GM21717 (cell line): ENCODE measurements at regions not wholly inside any gene's neighbourhood (a gene's known extent, or its start where the extent isn't known, plus 50 kb on each side); places are given as distances from the start of the nearest gene placed in this dataset.
"Not testable (repeated sequence)": the region's sequence is repeated elsewhere in the genome, so short reads cannot be mapped to it uniquely, and the experiment has no call there.

Experiments used
- ATAC-seq: cut with Tn5 transposase; IDR thresholded peaks from one replicate; pipeline ENCODE4 v1.9.1; 2021; ENCODE audit warnings: mild to moderate bottlenecking, moderate library complexity; ENCODE audit not compliant: unreplicated experiment

DNA sequence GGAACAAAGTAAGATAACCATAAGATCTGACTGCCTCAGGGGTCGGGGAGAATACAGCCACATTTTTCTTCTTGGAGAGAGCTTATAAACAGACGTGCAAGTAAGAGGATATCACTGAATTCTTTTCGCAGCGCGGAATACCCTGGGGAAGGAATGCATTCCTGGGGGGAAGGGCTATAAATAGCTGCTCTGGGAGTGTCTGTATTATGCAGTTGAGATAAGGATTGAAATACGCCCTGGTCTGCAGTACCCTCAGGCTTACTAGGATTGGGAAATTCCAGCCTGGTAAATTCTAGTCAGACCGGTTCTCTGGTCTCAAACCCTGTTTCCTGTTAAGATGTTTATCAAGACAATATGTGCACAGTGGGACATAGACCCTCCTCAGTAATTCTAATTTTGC, 1491.7 kb upstream of the RAG2 start:
- no peak for ATAC-seq

DNA sequence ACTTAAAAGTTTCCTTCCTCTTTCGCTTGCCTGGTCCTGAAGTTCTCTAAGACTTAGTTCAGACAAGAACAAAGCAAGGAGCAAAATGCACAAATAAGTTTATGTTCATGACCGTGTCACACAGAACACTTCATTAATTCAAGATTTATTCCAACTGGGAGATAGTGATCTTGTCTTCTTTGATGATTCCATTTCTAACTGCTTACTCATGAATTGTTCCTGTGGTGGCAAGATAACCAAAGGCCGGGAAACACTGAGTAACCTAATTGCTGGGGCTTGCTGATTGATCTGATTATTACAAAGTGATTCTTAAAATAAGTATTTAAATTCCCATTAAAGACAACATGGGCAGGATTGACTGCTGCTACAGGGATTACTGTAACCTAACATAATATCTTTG, 1462.9 kb upstream of the RAG2 start:
- ATAC-seq: no peak

GRCh38 chr11:38060136-38060535, 1462.1 kb upstream of the RAG2 start:
- ATAC-seq: no peak

- ATAC-seq: no peak
Observed at GRCh38 chr11:38046571-38047135, 1448.6 kb upstream of the RAG2 start.

DNA sequence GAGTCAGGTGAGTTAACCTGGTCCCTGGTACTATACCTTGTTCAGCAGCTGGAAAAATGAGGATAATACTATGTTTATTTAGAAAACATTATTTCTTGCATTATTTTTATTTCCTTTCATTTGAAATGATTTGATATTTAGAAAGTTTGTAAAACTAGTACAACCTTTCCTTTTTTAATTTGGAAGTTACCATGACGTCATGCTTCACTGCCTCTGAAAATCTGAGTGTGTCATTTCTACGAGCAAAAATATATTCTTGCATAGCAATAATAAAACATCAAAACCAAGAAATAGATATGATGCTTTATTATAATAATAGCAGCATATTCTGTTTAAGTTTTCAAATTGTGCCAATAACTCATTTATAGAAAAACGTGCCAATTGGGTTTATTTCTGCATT, 1445.0 kb upstream of the RAG2 start:
- ATAC-seq: no peak

GRCh38 chr11:38038777-38039176, 1440.7 kb upstream of the RAG2 start:
- ATAC-seq: no peak

DNA sequence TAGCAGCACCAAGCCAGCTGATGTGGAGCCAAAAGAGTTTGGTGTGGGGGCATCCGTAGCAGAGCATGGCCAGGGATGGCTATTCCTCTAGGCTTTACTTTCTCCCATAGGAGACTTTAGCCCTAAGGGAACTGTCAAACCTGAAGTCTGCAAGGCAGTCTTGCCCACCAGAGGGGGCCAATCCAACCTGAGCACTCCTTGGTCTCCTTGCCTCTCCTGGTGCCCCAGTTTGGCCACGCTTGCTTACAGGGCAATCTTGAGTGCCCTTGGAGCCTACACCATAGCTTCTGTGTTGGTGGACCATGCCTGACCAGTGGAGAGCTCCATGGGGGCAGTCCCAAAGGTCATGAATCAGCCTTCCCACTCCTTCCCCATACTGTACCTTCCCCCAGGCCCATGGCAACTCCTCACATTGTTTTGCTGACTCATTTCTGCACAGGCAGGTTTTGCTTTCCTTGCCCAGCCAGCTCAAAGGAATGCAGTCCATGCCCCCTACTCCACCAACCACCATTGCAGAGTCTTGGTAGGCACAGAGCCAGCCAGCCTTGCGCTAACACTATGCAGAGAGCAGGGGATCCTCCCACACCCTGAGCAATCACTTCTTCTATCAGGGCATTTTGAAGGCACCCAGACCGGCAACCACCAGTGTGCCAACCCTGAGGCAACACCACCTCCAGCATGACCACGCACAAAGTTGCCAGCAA, 1421.2 kb upstream of the RAG2 start:
- no peak for ATAC-seq

DNA sequence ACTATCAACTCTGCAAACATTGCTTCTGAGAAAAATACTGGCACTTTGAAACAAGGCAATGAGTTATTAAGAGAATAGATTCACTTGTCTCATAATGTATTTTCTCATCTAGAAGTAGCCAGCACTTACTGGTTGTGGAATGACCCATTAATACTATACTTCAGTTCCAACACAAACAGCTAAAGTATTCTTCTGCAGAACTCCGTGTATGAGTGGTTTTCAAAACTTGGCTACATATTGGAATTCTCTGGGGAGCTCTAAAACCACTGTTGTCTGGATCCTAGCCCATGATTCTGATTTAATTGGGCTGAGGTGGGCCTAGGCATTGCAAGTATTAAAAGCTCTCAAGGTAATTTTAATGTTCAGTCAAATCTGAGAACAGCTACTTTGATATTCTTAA, 1416.4 kb upstream of the RAG2 start:
- ATAC-seq: no peak

- no peak for ATAC-seq
Observed at GRCh38 chr11:38013157-38013556, 1415.1 kb upstream of the RAG2 start.

DNA sequence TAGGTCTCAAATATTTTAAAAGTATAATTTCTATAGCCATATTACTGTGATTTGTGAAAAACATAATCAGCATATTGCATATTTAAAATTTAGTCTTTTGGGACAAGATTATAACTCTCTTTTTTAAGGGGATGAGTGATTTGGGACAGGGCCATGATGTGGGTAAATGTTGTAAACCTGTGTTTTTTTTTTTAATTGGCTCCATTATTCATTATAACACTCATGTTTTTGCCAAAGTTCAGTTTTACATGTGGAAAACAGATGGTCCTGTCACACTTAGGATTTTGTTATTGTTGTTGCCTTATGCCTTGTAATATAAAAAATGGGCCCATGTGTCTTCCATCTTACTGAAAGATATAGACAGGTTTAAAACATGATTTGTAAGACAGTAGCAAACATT, 1413.5 kb upstream of the RAG2 start:
- no peak for ATAC-seq

- ATAC-seq: no peak
Observed at GRCh38 chr11:38009932-38010331, 1411.9 kb upstream of the RAG2 start.

GRCh38 chr11:38006466-38006865, 1408.4 kb upstream of the RAG2 start:
- ATAC-seq: no peak

DNA sequence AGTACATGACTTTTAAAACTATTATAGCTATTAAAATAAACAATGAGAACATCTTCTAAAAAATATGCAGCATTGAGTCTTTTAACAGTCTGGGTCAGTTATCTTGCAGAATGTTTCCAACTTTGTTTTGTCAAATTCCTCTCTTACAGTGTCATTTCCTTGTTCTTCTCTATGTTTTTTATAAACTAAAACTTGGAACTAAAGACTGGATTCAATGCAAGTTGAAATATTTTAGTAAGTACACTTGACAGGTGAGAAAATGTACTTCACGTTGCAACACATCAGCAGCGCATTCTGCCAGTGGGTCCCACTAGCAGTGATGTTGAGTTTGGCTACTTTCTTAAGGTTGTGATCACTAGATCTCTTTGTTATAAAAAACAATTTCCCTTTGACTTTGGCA, 1407.6 kb upstream of the RAG2 start:
- ATAC-seq: no peak

DNA sequence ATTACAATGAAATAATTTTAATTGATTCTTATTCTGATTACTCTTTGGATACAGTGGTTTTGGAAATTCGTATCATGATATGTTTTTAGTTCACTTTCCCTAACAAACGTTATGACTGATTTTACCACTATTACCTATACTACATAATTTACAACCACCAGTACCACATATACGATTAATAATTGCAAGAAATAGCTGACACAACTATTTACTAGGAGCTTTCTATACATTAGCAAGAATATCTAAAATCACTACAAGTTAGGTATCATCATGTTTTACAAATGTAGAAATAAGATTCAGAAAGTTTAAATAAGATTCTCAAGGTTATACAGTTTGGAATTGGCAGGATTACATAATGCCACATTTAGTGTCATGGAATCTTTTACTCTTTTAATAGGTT, 1401.1 kb upstream of the RAG2 start:
- ATAC-seq: no peak

- ATAC-seq: no peak
Observed at GRCh38 chr11:37995886-37996285, 1397.8 kb upstream of the RAG2 start.

DNA sequence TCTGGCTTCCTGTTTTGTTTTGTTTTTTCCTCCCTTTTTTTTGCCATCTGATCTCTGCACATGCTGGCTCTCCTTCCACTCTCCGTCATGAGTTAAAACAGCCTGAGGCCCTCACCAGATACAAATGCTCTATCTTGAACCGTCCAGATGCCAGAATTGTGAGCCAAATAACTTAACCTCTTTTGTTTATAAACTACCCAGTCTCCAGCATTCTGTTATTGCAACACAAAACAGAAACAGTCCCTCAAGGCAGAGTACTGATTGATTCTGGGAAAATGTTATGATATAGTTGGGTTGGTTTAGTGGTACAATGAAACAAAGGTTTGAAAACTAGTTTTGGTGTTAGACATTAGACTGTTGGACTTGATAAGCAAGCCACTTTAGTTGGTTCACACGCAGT, 1390.0 kb upstream of the RAG2 start:
- ATAC-seq: no peak

DNA sequence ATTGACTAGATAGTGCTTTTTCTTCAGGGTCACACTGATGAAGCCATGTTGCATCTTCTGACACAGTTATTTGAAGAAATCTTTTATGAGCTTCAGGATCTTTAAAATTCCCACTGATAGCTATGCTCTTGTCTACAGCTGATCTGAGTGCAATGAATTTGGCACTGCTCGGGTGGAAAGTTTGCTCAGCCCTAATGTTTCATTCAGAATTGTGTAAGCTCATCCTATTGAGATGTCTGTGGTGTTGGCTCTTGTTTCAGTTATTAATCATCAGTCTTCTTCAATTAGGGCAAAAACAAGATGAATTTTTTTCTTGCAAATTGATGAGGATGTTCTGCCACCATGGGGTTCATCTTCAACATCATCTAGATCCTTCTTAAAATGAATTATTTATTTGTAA, 1387.0 kb upstream of the RAG2 start:
- ATAC-seq: no peak

DNA sequence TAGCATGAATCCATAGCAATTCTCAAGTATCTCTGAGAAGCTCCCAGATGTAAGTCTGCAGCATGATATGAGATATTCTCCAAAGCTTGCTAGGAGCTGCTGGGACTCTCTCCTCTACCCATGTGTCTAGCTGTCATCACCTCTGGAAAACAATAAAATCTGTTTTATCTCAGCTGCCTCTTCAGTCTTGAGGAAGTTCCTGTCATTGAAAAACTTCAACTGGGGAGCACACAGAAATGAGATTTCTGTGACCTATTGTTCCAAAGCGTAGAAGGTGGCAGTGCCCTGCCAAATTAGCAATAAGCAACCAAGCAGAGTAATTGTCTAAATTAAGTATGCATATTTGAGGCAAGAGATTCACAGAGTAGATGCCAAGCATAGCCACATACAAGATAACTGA, 1380.6 kb upstream of the RAG2 start:
- ATAC-seq: no peak

DNA sequence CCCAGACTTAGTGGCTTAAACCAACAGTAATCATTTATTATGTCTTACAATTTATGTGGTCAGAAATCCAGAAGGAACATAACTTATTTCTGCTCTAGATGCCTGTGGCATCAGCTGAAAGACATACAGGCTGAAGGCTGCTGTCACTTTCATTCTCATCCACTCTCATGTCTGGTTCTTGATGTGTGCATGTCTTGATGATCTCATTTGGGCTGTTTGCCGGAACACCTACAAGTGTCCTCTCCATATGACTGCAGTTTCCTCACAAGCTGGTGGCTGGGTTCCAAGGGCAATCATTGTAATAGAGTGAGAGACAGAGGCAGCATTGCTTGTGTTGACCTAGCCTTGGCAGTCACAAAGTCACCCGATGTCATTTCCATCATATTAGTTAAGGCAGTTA, 1375.9 kb upstream of the RAG2 start:
- no peak for ATAC-seq

- no peak for ATAC-seq
Observed at GRCh38 chr11:37972691-37973090, 1374.7 kb upstream of the RAG2 start.

DNA sequence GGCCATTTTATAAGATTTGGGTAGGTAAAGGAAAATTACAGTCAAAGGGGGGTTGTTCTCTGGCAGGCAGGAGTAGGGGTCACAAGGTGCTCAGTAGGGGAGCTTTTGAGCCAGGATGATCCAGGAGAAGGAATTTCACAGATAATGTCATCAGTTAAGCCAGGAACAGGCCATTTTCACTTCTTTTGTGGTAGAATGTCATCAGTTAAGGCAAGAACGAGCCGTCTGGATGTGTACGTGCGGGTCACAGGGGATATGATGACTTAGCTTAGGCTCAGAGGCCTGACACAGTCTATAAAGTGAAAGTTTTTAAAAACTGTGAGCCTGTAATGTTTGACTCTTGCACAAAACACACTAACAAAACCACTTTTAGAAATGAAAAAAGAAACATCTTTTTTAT, 1371.3 kb upstream of the RAG2 start:
- ATAC-seq: not testable (repeated sequence)

DNA sequence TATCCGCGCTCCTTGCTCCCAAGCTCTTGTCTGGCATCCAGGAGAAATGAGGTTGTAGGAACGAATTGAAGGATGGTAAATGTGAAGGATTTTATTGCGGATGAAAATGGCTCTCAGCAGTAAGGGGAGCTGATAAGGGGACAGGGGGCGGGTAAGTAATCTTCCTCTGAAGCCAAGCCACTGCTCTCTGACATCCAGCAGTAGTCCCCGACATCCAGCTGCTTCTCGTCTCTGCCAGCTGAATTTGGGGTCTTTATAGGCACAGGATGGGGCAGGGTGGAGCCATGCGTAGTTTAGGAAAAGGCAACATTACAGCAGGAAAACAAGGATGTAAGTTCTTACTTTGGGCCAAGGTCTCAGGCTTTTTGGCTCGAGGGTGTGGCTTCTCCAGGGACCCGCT, 1370.1 kb upstream of the RAG2 start:
- ATAC-seq: no peak

DNA sequence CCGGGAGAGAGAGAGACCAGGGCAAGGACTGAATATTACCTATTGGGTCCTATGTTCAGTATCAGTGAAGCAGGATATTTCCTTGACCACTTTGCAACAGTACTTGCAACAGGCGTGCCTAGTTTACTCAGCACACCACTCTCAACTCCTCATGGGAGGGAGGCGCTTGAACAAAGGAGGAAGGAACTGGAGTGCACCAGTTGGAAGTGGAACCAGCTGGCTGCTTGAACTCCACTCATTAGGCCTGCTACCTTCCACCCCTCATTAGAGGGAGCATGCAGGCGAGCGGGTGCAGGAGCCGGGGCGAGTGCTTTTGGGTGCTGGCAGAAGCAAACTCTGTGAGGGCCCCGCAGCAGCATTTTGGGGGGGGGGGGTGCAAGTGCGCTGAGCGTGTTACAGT, 1369.6 kb upstream of the RAG2 start:
- no peak for ATAC-seq
